Breast epithelium (tissue), 4 donors: ENCODE measurements at regions not wholly inside any gene's neighbourhood (a gene's known extent, or its start where the extent isn't known, plus 50 kb on each side); places are given as distances from the start of the nearest gene placed in this dataset.

Source experiments
- DNase-seq, 2 donors: peaks; one replicate each; pipeline ENCODE4 v3.0.0-alpha.2; 2019; ENCODE audit warnings: low spot score in 2 of 2
- H3K27ac ChIP-seq, 2 donors: fragments of 200-600 bp; sonication (generic) in 1 of 2; one replicate each; pipeline ENCODE4 v1.5.1; 2016 to 2019; ENCODE audit warnings: mild to moderate bottlenecking in 1 of 2
- H3K27me3 ChIP-seq, 2 donors: fragments of 200-600 bp; sonication (generic) in 1 of 2; one replicate each; pipeline versions ENCODE4 v1.5.1 to v1.6.0; 2017 to 2019; ENCODE audit warnings: control low read depth in 1 of 2, mild to moderate bottlenecking in 1 of 2
- H3K36me3 ChIP-seq: fragments of 200-600 bp; one replicate; pipeline ENCODE4 v1.5.1; 2019
- H3K4me1 ChIP-seq, 2 donors: fragments of 200-600 bp; sonication (generic); one replicate each; pipeline ENCODE4 v1.5.1; 2016 to 2019; ENCODE audit warnings: control low read depth in 1 of 2
- H3K4me3 ChIP-seq, 3 donors: fragments of 200-600 bp; sonication (generic); 1 replicate in 2 of 3; 2 replicates in 1 of 3; pipeline ENCODE4 v1.5.1; 2016 to 2019; ENCODE audit warnings: mild to moderate bottlenecking in 3 of 3, moderate library complexity in 2 of 3
- H3K9me3 ChIP-seq, 2 donors: fragments of 200-600 bp; sonication (generic) in 1 of 2; one replicate each; pipeline ENCODE4 v1.5.1; 2016 to 2019; ENCODE audit warnings: control low read depth in 1 of 2
- POLR2A ChIP-seq: fragments of 450-650 bp; IDR thresholded peaks from one replicate; pipeline ENCODE4 v1.6.1; 2016; ENCODE audit warnings: antibody characterized with exemption, mild to moderate bottlenecking, moderate library complexity
- POLR2AphosphoS5 ChIP-seq, 3 donors: sonication (generic); formaldehyde crosslinking; IDR thresholded peaks; one replicate each; pipeline ENCODE4 v1.6.1; 2017; ENCODE audit warnings: antibody characterized with exemption in 3 of 3
- intact Hi-C: fragments of 100-400 bp; cut with DNase I; formaldehyde crosslinking; loops from one replicate; pipeline ENCODE4 v1.15.1; 2023; ENCODE audit warnings: low total_unique reads
- TF ChIP-seq, protein P1 (sequence below), 3 donors: fragments of 450-650 bp; IDR thresholded peaks; one replicate each; pipeline ENCODE4 v1.5.1; 2016 to 2017; ENCODE audit warnings: antibody characterized with exemption in 3 of 3, mild to moderate bottlenecking in 3 of 3, moderate library complexity in 3 of 3

DNA sequence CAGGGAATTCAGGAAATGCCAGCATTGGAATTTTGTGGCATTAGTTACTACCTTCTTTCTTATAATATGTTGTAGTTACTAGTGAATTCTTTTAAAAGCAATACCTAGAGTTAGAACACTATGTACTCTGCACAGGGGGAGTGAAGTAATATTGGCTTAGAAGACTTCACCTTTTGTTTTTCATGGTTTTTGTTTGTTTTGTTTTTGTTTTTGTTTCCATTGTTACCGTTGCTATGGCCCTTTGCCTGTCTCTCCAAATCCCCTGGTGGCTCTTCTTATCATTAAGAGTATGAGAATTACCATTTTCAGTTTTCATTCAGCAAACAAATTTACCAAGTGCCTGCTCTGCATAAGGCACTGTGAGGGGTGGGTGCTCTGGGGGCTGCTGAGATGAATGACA lies 160.1 kb downstream of the HAUS1 start:
- Histone ChIP-seq H3K4me1 (no peaks in the 10 kb centered on the region), H3K9me3 (no peaks in the 10 kb centered on the region), H3K27me3 (no peaks in the 10 kb centered on the region), H3K27ac (peak overlapping the region in 1 of 2 donors; percentile 54), H3K36me3 (no peaks in the 10 kb centered on the region), H3K4me3 (no peak overlapping the region)
- no peak for DNase-seq
- TF ChIP-seq POLR2A (no peak), POLR2AphosphoS5 (IDR thresholded peaks at IDR 0.05) (no peak)
- TF ChIP-seq, protein P1, sequence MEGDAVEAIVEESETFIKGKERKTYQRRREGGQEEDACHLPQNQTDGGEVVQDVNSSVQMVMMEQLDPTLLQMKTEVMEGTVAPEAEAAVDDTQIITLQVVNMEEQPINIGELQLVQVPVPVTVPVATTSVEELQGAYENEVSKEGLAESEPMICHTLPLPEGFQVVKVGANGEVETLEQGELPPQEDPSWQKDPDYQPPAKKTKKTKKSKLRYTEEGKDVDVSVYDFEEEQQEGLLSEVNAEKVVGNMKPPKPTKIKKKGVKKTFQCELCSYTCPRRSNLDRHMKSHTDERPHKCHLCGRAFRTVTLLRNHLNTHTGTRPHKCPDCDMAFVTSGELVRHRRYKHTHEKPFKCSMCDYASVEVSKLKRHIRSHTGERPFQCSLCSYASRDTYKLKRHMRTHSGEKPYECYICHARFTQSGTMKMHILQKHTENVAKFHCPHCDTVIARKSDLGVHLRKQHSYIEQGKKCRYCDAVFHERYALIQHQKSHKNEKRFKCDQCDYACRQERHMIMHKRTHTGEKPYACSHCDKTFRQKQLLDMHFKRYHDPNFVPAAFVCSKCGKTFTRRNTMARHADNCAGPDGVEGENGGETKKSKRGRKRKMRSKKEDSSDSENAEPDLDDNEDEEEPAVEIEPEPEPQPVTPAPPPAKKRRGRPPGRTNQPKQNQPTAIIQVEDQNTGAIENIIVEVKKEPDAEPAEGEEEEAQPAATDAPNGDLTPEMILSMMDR (IDR thresholded peaks at IDR 0.05), result no peak
- intact Hi-C loops, result no loop called here

DNA sequence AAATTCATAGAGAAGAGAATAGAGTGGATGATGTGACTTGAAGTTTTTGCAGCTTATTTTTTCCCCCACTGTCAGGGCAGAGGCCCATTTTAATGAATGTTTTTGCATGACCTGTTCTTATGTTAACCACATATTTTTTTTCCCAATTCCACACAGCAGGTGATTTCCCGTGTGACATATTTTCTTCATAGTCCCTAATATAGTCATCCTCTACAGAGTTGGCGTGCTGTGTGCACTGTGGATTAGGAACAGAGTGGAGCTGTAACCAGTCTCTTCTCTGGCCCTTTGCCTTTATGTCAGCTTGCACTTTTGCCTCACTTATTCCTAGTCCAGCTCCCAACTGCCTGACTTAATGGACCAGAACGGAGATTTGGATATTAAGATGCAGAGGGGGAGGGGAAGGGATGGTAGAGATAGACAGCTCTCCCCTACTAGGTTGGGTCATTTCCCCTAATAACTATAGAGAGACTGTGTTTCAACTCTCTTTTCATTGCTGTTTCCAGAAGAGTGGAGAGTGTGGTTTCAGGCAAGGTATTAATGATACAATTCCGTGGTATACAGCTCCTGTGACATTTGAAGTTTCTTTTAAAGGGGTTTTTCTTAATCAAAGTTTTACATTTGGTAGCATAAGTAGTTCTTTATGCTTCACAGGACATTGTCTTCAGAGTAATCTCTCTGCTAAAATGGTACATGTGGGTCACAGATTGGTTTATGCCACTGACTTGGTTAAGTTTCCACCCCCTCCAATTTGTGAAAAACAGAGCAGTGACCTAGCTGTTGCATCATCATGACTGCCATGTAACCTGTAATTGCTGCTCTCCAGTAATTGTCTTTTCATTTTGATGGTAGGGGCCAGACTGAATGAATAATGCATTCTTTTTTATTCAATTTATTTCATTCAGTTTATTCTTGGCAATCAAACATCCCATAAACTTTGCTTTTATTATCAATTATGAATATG lies 161.3 kb downstream of the HAUS1 start:
- H3K4me3 ChIP-seq, result no peak overlapping the region
- H3K27ac ChIP-seq, result no peak overlapping the region
- H3K27me3 ChIP-seq, result no peaks in the 10 kb centered on the region
- H3K9me3 ChIP-seq, result no peaks in the 10 kb centered on the region
- DNase-seq, result no peak
- H3K4me1 ChIP-seq, result no peaks in the 10 kb centered on the region
- H3K36me3 ChIP-seq, result no peaks in the 10 kb centered on the region
- no peak for TF ChIP-seq POLR2AphosphoS5 (IDR thresholded peaks at IDR 0.05)
- TF ChIP-seq POLR2A, result no peak
- TF ChIP-seq, protein P1 (IDR thresholded peaks at IDR 0.05), result no peak
- intact Hi-C loops, result no loop called here

DNA sequence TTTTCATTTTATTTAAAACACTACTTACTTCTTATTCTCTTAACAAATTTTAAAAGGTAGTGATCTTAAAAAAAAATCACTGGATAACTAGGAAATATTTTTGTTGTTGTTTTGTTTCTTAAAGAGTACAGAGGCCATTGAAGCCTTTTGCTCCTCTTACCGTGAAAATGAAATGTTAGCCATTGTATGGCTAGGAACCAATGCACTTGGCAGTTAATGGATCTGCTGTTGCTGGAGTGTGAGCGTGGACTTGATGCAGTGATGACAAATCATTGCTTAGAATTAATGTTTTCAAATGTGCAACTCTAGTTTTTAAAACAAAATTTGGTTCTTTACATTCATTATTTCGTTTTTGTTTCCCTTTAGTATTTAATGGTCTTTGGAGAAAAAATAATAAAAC lies 162.3 kb downstream of the HAUS1 start:
- Histone ChIP-seq H3K27me3 (no peaks in the 10 kb centered on the region), H3K4me3 (no peak overlapping the region), H3K4me1 (no peaks in the 10 kb centered on the region), H3K36me3 (no peaks in the 10 kb centered on the region), H3K27ac (no peak overlapping the region), H3K9me3 (no peaks in the 10 kb centered on the region)
- intact Hi-C loops, result no loop called here
- DNase-seq, result no peak
- TF ChIP-seq POLR2AphosphoS5 (IDR thresholded peaks at IDR 0.05), result no peak
- TF ChIP-seq, protein P1 (IDR thresholded peaks at IDR 0.05), result no peak
- TF ChIP-seq POLR2A, result no peak

DNA sequence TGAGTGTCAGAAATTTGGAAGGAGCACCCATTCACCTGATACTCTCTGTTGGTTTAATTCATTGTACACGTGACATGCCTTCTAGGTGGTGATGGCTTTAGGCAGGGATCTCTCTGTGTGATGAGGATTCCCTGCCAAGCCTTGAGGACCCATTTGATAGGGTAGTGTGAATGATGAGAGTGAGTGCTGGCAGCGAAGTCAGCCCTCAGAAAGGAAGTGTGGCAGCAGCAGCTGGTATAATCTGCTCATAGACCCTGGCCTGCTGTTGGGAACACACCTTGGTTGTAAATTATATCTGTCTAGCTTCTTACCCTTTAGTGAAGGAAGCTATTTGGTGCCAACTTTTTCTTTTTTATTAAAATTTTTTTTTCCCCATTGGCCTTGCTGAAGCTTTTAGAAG lies 164.5 kb downstream of the HAUS1 start:
- no peaks in the 10 kb centered on the region for H3K9me3 ChIP-seq
- H3K4me3 ChIP-seq, result no peak overlapping the region
- H3K36me3 ChIP-seq, result no peaks in the 10 kb centered on the region
- TF ChIP-seq, protein P1 (IDR thresholded peaks at IDR 0.05), result no peak
- TF ChIP-seq POLR2A (no peak), POLR2AphosphoS5 (IDR thresholded peaks at IDR 0.05) (no peak)
- H3K4me1 ChIP-seq, result no peaks in the 10 kb centered on the region
- no peak overlapping the region for H3K27ac ChIP-seq
- H3K27me3 ChIP-seq, result no peaks in the 10 kb centered on the region
- DNase-seq, result no peak
- intact Hi-C loops, result no loop called here

DNA sequence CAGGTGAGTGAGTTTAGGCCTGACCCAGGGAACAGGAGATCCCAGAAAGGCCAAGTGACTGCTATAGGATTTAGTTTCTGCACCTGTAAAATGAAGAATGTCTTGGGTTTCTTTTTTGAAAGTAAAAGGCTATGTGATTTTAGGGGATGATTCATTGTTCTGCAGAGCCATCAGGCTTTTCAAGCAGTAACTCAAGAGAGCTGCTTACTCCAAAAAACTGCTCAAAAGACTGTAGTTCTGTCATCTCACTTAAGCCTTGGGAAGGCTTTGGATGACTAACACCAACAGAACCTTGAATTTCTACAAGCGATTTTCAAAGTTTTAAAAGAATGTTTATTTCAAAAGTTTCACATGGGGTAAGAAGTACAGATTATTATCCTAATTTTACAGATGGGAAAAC lies 165.1 kb downstream of the HAUS1 start:
- TF ChIP-seq, protein P1 (IDR thresholded peaks at IDR 0.05), result no peak
- TF ChIP-seq POLR2A (no peak), POLR2AphosphoS5 (IDR thresholded peaks at IDR 0.05) (no peak)
- intact Hi-C loops, result no loop called here
- H3K27ac ChIP-seq, result no peak overlapping the region

More for the DNA sequence above, 165.1 kb downstream of the HAUS1 start:
- H3K27me3 ChIP-seq, result no peaks in the 10 kb centered on the region
- no peaks in the 10 kb centered on the region for H3K9me3 ChIP-seq
- DNase-seq, result no peak
- H3K4me1 ChIP-seq, result no peaks in the 10 kb centered on the region
- H3K4me3 ChIP-seq, result no peak overlapping the region
- no peaks in the 10 kb centered on the region for H3K36me3 ChIP-seq
